ENCODE measurements at regions not wholly inside any gene's neighbourhood (a gene's known extent, or its start where the extent isn't known, plus 50 kb on each side); places are given as distances from the start of the nearest gene placed in this dataset.
"Not testable (repeated sequence)": the region's sequence is repeated elsewhere in the genome, so short reads cannot be mapped to it uniquely, and the experiment has no call there.

- no peak for DNase-seq
Observed at GRCh38 chr18:46179306-46179705, 75.1 kb downstream of the HAUS1 start.

GRCh38 chr18:46182633-46183358 lies 78.6 kb downstream of the HAUS1 start:
- DNase-seq: no peak

- DNase-seq: not testable (repeated sequence)
Observed at GRCh38 chr18:46184296-46184695, 80.1 kb downstream of the HAUS1 start.

- no peak for DNase-seq
Observed at GRCh38 chr18:46184727-46185126, 80.5 kb downstream of the HAUS1 start.

GRCh38 chr18:46190667-46191066 lies 86.5 kb downstream of the HAUS1 start:
- DNase-seq: no peak

GRCh38 chr18:46196627-46197243 lies 92.5 kb downstream of the HAUS1 start:
- no peak for DNase-seq

GRCh38 chr18:46199515-46200147 lies 95.4 kb downstream of the HAUS1 start:
- DNase-seq: no peak

- DNase-seq: not testable (repeated sequence)
Observed at GRCh38 chr18:46200178-46201055, 96.2 kb downstream of the HAUS1 start.

- no peak for DNase-seq
Observed at GRCh38 chr18:46204143-46204542, 100.0 kb downstream of the HAUS1 start.

GRCh38 chr18:46207985-46208384 lies 103.8 kb downstream of the HAUS1 start:
- no peak for DNase-seq

GRCh38 chr18:46209161-46209560 lies 105.0 kb downstream of the HAUS1 start:
- DNase-seq: no peak

GRCh38 chr18:46211816-46212215 lies 107.6 kb downstream of the HAUS1 start:
- no peak for DNase-seq

- DNase-seq: no peak
Observed at GRCh38 chr18:46212398-46212797, 108.2 kb downstream of the HAUS1 start.

- no peak for DNase-seq
Observed at GRCh38 chr18:46213295-46213694, 109.1 kb downstream of the HAUS1 start.

- DNase-seq: no peak
Observed at GRCh38 chr18:46214435-46214834, 110.2 kb downstream of the HAUS1 start.

GRCh38 chr18:46215902-46216723 lies 111.9 kb downstream of the HAUS1 start:
- DNase-seq: no peak

- no peak for DNase-seq
Observed at GRCh38 chr18:46220116-46220515, 115.9 kb downstream of the HAUS1 start.

- DNase-seq: no peak
Observed at GRCh38 chr18:46222093-46222492, 117.9 kb downstream of the HAUS1 start.

- no peak for DNase-seq
Observed at GRCh38 chr18:46222710-46223360, 118.7 kb downstream of the HAUS1 start.

- DNase-seq: no peak
Observed at GRCh38 chr18:46224181-46224775, 120.1 kb downstream of the HAUS1 start.

- DNase-seq: no peak
Observed at GRCh38 chr18:46226461-46226860, 122.3 kb downstream of the HAUS1 start.
